GF-D8 (cell line): ENCODE measurements at regions not wholly inside any gene's neighbourhood (a gene's known extent, or its start where the extent isn't known, plus 50 kb on each side); places are given as distances from the start of the nearest gene placed in this dataset.

Source experiments
- DNase-seq: peaks from one replicate; lab custom pipeline; 2025; lab: John Stamatoyannopoulos, UW

DNA sequence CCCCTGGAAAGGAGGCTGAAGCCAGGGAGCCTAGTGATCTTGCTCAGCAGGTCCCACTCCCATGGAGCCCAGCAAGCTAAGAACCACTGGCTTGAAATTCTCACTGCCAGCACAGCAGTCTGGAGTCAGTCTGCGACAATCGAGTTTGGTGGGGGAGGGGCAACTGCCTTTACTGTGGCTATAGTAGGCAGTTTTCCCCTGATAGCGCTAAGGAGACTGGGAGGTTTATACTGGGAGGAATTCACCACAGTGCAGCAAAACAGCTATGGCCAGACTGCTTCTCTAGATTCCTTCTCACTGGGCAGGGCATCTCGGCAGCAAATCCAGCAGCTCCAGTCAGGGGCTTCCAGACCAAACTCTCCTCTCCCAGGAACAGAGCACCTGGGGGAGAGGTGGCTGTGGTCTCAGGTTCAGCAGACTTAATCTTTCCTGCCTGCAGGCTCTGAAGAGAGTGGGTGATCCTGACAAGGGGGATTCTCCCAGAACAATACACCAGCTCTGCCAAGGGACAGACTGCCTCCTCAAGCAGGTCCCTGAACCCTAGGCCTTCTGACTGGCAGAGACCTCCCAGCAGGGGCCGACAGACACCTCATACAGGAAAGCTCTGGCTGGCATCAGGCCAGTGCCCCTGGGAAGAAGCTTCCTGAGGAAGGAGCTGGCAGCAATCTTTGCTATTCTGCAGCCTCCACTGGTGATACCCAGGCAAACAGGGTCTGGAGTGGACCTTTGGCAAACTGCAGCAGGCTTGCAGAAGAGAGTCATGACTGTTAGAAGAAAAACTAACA is 548.5 kb upstream of the NEGR1 start:
- no peak for DNase-seq

DNA sequence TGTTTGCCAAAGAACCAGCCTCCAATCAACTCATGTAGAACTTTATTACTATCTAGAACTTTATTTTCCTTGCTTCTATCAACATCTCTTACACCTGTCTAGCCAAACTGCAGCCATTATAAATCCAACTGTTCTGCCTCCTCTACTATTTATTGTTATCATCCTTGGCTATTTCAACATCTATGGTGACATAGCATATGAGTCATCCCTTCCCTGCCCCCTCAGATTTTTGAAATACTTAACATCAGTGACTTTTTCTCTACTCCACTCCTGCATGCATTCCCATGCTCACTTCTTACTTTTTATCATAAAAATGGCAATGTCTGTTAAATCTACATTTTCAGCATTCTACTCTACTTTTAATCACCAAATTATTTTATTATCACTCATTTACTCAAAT is 544.9 kb upstream of the NEGR1 start:
- DNase-seq = no peak

DNA sequence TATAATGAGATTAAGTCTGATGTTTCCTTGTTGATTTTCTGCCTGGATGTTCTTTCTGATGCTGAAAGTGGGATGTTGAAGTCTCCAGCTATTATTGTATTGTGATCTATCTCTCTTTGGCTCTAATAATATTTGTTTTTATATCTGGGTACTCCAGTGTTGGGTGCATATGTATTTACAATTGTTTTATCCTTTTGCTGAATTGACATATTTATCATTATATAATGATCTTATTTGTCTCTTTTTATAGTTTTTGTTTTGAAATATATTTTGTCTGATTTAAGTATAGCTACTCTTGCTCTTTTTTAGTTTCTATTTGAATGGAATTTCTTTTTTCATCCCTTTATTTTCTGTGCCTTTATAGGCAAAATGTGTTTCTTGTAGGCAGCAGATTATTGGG is 522.2 kb upstream of the NEGR1 start:
- no peak for DNase-seq

DNA sequence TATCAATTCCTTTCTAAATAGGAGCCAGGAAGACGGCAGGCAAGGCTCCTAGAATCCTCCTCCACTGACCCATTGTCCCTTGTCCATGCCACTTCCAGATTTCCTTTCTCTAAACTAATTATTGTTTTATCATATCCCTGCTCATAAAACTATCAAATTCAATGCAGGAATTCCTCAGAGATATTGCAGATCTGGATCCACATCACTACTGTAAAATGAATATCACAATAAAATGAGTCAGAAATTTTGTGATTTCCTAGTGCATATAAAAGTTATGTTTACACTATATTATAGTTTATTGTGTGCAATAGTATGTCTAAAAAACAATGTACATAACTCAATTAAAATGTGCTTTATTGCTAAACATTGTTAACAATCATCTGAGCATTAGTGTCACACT is 498.7 kb upstream of the NEGR1 start:
- DNase-seq = no peak

DNA sequence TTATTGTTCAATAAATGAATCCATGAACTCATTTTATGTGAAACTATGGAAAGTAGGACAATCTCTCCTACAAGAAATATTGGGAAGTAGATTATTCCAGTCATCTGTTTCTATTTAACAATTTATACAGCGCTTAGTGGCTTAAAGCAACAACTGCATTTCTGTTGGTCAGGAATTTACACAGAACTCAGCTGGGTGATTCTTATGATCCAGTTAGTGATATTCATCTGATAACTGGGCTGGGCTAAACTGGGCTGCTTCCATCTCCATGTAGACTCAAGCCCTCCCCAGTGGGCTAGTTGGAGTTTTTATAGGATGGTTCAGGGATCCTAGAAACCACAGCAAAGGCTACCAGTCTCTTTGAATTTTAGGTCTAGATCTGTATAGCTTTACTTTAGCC is 497.9 kb upstream of the NEGR1 start:
- no peak for DNase-seq

DNA sequence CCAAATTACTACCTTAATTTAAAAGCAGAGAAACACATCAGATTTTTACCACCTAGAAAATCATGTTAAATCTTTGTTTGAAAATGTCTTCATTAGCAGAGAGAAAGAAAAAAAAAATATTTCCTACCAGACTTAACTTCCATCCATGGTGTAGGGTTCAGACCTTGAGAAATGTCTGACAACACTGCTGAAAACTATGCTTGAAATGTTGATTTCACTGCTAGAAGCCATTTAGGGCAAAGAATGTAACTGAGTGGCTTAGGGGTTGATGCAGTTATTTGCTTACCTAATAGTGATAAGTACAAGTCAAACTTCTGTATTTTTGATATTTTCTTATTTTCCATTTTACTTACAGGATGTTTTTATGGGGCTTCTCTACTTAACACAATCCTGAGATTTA is 495.6 kb upstream of the NEGR1 start:
- DNase-seq = no peak

DNA sequence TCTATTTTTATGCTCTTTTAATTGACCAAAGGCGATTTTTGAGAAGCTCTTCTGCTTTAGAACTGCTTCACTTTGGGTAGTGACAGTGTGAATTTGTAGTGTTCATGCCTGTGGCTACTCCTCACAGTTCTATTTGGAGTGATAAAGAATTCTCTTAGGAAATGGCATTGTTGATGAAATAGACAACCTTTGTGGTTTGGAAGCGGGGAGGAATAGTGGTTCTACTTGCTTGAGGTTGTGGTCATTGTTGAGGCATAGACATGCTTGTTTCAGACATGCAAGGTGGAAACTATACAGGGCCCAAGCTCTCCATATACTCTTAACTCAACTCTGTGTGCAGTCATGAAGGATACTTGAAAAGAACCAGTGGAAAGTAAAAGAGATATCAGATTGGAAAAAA is 481.1 kb upstream of the NEGR1 start:
- DNase-seq = no peak

DNA sequence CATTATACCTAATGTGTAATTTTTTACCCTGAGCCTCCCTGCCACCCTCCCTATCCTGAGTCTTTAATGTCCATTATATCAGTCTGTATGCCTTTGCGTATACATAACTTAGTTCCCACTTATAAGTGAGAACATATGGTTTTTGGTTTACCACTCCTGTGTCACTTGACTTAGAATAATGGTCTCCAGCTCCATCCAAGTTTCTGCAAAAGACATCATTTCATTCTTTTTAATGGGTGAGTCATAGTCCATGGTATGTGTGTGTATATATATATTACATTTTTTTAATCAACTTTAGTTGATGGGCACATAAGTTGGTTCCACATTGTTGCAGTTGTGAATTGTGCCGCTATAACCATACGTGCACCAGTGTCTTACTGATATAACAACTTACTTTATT is 477.1 kb upstream of the NEGR1 start:
- no peak for DNase-seq

DNA sequence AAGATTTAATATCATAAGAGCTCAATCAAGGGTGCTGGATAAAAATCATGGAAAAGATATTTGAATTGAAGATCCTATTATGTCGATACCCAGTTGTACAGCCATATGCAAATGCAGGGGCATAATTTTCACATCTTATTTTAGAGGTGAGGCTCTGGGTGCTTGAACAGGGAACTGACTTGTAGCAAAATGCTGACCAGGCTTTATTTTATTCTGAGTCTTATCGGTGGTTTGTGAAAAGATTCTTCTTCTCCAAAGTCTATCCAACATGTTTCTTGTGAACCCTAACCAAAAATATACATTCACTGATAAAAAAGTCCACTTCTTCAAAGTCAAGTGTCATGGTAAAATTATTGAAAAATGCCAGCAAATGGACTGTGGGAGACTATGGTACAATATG is 475.5 kb upstream of the NEGR1 start:
- no peak for DNase-seq

DNA sequence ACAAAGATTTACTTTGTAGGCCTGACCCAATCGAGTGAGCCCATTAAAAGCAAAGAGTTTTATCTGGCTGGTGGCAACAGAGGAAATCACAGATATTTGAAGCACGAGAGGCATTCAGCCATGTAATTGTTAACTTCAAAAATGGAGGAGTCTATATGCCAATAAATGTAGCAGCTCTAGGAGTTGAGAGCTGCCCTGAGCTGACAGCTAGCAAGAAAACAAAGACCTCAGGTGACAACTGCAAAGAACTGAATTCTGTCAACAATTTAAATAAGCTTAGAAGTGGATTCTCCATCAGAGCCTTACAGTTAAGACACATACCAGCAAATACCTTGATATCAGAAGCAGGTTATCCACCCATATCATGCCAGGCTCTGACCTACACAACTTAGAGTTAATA is 463.1 kb upstream of the NEGR1 start:
- DNase-seq = no peak

DNA sequence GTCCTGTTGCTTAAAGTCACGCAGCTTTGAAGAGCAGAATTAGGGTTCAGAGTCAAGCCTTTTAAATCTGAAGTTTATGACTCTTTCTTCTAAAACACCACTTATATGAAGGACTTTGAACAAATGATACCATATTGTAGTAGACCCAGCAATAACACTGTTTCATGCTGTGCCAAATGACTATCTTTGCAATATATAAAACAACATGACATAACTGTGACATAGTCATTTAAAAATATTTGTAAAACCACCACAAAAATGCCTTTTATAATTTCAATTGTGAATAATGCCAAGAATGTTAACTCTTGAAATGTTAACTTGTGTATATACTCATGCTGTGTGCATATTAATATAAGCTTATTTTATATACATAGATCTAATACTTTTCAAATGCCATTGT is 452.1 kb upstream of the NEGR1 start:
- no peak for DNase-seq

DNA sequence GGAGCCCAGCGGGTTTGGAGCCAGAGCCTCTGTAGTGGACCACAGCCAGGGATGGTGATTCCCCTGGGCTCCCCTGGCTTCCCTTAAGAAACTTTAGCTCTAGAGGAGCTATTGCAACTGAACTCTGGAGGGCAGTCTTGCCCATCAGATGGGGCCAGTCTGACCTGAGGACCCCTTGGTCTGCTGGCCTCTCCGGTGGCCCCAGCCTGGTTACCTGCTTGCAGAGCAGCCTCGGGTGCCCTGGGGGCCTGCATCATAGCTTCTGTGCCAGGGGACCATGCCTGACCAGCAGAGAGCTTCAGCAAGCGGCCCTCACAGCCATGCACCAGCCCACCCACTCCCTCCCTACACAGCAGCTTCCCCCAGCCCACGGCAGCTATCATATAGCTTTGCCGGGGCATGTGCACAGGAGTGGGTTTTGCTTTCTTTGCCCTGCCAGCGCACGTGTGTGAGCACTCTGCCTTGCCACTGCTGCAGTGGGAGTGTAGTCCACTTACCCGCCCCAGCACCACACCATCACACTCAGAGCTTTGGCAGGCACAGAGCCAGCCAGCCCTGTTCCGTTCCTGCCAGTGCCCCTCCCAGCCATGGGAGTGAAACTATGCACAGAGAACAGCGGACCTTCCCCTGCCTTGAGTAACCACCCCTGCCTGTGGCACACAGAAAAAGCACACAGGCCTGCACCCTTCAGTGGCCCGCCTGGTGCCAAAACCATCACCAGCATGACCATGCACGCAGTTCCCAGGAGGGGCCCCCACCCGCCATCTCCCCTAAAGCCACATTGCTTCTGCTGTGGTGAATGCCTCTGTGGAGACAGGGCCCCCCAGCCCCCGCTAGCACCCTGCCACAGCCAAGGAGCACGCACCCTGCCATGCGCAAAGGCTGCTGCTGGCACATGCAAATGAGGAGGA is 442.9 kb upstream of the NEGR1 start:
- DNase-seq = no peak

DNA sequence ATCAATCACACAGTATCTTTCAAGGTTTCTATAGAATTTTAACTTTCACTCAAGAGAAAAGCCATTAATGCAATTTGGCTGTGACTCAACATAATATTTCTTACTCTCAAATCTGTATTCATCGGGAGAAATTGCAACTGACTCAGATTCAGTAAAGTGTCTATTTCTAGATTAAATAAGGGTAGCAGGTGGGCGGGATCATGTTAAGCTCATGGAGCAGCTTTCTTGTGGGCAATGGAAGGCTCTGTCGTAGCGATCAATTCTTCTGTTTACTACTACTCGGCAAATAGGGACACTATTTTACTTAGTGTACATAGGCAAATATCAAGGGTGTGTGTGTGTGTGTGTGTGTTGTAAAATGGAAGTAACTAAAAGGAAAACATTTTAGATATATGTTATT is 423.6 kb upstream of the NEGR1 start:
- DNase-seq = no peak

DNA sequence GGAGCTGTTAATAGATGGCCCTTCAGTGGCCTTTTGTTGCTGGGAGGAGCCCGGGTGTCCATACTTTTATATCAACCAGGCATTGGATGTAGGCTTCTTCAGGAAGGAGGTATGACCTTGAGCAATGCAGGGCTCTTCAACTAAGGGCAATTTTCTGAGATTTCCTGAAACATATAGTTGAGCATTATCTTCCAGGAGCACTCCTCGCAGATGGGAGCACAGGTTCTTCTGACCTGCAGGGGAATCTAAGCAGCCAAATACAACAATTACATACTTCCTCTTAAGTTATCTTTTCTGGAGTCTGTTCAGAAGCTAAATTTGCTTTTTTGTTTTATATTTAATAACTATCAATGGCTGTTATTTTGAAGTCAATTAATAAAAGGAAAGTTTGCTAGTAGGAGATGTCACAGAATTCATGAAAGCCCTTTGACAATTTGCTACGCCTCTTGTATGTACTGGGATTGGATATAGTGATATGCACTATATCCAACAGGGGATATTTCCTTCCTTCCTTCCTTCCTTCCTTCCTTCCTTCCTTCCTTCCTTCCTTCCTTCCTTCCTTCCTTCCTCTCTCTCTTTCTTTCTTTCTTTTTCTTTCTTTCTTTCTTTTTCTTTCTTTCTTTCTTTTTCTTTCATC is 422.6 kb upstream of the NEGR1 start:
- no peak for DNase-seq

DNA sequence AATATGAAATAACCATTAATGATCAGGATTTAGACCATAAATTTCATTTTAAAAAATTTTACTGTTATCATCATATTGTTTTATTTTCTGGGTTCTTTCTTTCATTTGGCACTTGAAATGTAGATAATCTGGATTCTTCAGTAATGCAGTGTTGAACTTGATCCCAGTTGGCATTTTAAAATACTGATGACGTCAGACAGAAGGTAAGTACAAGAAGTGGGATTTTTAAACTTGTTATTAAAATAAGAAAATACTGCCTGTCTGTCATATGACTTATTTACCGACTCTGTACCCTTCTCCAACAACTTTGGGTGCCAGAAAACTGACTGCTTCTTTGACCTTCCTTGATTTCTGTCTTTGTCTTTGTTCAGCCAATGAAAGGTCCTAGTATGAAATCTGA is 415.1 kb upstream of the NEGR1 start:
- no peak for DNase-seq

DNA sequence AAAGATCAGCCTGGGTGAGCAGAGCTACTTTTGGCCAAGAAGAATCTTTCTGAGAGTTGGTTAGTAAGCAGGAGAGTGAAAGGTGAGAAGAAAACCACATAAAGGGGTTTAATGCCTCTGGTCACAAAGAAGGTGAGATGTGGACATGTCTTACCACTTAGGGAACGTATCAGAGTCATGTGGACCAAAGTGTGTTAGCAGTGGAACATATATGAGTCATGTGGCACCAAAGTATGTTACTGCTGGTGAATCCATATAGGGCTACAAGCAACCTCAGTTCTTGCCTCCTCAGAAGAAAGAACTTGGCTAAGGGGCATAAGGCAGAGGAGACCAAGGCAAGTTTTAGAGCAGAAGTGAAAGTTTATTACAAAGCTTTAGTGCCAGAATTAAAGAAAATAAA is 411.6 kb upstream of the NEGR1 start:
- no peak for DNase-seq

DNA sequence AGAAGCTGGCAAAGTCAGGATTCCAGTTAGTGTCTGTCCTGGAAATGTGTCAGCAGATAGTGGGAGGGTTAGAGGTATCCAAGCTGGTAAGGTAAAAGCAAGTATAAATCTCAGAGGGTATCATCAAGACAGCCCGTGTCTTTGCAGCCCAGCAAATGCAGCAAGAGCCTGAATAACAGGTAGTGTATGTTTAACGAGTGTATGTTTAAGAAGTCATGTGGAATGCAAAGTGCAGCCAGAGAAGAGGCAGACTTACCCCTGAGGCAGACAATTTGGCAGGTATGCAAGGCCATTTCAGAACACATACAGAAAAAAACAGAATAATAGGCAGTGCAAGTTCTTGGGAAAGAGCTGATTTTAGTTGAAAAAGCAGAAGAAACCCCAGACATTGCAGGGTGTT is 411.0 kb upstream of the NEGR1 start:
- DNase-seq = no peak

DNA sequence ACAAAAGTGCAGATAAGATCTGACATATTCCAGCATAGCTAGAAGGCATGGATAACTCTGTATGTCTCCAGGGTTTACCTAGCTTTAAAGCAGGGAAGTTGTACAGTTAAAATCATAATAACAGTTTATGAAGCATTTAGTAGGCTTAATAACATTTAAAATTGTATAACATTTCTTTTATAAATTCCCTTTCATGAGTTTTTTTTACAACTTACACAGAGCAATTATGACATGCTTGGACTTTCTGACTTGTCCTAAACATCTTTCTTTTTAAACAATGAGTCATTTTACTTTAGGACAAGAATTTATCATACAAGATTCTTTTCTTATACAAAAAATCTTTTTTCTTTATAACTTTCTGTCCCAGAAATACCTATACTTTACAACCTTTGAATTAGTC is 408.5 kb upstream of the NEGR1 start:
- no peak for DNase-seq

DNA sequence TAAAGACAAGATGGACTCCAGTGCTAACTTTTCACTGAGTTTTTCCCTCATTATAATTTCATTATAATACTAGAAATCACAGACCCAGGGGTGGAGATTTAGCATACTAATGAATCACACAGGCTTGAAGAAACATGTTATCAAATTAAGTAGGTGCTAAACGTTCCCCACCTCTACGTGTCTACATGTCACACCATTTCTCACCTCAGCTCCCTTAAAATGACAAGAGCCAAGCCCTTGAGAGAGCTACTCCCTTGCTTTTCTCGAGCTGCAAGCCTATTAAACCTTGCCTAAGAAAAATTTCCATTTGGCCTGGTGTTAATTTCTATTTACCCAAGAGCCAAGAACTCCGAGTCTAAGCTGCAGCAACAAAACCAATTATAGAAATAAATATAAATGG is 396.3 kb upstream of the NEGR1 start:
- no peak for DNase-seq

DNA sequence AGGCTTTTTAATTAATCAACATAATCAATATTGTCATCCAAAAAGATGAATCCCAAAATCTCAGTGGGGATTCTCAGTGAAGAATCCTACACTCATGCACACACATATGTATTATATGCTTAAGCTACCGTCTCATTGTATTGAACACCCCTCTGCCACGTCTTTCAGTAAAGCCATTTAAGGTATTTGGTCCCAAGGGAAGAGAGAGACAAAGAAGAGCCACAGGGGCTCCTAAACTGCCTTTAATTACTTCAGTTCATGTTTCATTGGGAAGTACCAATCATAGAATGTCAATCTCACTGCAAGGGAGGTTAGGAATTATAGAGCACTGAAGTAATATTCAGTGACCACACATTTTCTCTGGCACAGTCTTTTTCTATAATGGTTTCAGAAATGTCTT is 388.6 kb upstream of the NEGR1 start:
- DNase-seq = no peak

DNA sequence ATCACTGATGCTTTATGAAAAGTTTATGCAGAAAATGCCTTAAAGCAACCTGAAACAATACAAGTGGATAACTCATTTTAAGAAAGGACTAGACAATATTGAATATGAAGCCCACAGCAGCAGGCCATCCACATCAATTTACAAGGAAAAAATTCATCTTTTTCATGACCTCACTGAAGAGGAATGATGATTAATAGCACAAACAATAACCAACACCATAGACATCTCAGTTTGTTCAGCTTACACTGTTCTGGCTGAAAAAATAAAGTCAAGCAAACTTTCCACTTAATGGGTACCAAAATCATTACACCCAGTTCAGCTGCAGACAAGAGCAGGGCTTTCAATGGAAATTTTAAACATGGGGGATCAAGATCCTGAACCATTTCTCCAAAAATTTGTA is 380.6 kb upstream of the NEGR1 start:
- no peak for DNase-seq

DNA sequence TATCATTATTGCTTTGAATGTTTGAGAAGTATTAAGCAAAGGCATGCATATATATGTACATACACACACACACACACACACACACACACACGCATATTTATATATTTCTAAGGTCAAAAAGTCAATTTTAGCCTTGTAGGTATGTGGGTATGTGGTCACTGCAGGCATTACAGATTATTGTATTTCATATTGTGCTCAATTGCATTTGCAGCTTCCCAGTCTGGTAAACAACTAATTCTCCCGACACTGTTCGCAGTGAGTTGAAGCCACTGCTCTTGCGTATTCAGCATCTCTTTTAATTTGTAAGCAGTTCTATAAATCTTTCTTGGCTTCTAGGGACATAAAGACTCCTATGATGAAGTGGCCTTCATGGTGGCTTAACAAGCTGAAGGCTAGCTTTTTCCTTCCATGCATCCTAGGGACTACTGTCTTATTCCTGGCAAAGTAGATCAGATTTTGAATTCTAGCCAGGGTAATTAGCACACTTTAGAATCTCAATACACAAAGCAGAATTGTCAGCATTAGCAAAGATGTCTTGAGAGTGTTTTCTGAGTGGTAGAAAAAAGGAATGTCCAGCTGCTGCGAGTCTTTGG is 368.6 kb upstream of the NEGR1 start:
- no peak for DNase-seq

DNA sequence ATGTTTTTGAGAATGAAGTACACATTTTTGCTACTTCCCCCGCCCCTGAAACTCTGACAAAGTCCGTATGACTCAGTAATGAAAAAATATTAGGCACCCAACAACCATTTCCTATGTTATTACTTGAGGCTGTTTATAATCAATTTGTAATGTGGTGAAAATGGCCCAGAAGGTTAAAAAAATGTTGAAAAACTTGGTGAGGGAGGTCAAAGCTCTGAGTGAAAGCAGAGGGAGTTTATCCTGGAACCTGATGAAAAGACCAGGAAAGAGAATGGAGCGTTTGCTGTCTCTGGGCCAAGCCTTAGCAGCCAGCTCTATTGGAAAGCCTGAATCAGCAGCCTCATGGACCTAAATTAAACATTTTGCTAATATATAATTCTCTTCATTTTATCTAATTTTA is 367.7 kb upstream of the NEGR1 start:
- DNase-seq = no peak
